ENCODE measurements at regions not wholly inside any gene's neighbourhood (a gene's known extent, or its start where the extent isn't known, plus 50 kb on each side); places are given as distances from the start of the nearest gene placed in this dataset.
"Not testable (repeated sequence)": the region's sequence is repeated elsewhere in the genome, so short reads cannot be mapped to it uniquely, and the experiment has no call there.

DNA sequence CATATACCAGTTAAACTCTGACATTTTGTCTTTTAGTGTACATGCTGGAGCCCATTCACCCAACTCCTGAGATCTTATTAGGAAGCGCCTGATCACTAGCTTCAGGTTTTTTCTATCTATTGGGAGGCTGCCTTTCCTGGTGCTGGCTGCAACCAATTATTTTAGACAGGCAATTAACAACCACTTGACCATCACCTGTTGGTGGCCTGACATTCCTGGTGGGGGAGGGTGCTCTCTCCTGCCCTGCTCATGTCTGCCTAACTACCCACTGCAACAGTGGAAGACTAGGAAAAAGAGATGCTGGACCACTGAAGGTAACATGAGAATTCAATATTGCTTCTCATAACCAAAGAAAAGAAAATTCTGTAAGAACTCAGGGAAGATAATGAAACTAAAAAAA, 190.3 kb upstream of the GRM3 start:
- intact Hi-C loops (cut with DNase I): no loop called here
- Histone ChIP-seq H3K36me3 (no peaks in the 10 kb centered on the region), H3K27ac (no peak overlapping the region), H3K4me3 (no peak overlapping the region), H3K9me3 (no peaks in the 10 kb centered on the region), H3K4me1 (no peaks in the 10 kb centered on the region), H3K27me3 (no peaks in the 10 kb centered on the region)
- WGBS, 2 donors: 94 to 95% methylated on average over 1 of the region's 1 CpG
- ATAC-seq (no peak), DNase-seq (no peak)
- TF ChIP-seq, protein P1, sequence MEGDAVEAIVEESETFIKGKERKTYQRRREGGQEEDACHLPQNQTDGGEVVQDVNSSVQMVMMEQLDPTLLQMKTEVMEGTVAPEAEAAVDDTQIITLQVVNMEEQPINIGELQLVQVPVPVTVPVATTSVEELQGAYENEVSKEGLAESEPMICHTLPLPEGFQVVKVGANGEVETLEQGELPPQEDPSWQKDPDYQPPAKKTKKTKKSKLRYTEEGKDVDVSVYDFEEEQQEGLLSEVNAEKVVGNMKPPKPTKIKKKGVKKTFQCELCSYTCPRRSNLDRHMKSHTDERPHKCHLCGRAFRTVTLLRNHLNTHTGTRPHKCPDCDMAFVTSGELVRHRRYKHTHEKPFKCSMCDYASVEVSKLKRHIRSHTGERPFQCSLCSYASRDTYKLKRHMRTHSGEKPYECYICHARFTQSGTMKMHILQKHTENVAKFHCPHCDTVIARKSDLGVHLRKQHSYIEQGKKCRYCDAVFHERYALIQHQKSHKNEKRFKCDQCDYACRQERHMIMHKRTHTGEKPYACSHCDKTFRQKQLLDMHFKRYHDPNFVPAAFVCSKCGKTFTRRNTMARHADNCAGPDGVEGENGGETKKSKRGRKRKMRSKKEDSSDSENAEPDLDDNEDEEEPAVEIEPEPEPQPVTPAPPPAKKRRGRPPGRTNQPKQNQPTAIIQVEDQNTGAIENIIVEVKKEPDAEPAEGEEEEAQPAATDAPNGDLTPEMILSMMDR (IDR thresholded peaks at IDR 0.05): no peak

DNA sequence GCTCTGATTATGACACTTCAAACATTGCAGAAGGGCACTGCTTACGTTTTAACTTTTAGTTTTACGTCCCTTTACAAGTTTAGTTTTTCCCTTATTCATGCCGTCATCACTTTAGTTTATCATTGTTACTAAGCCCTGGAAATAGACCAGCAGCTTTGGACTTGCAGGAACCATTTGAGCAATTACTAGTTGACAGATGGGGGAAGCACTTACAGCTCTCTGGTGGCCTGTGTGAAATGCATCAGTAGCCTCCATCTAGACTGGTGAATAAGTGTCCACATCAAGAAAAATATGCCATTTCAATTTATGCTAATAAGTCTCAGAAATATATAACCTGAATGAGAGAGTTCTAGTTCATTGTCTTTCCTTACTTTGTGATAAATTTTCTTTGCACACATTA, 194.9 kb upstream of the GRM3 start:
- no peaks in the 10 kb centered on the region for H3K4me1 ChIP-seq
- 27 to 43% methylated on average over 3 of the region's 3 CpGs for WGBS, 2 donors
- no peak overlapping the region for H3K27ac ChIP-seq
- intact Hi-C loops (cut with DNase I): no loop called here
- no peaks in the 10 kb centered on the region for H3K36me3 ChIP-seq
- no peak for ATAC-seq
- H3K27me3 ChIP-seq: no peaks in the 10 kb centered on the region
- no peak for DNase-seq
- H3K4me3 ChIP-seq: no peak overlapping the region
- TF ChIP-seq, protein P1 (IDR thresholded peaks at IDR 0.05): no peak
- H3K9me3 ChIP-seq: no peaks in the 10 kb centered on the region

DNA sequence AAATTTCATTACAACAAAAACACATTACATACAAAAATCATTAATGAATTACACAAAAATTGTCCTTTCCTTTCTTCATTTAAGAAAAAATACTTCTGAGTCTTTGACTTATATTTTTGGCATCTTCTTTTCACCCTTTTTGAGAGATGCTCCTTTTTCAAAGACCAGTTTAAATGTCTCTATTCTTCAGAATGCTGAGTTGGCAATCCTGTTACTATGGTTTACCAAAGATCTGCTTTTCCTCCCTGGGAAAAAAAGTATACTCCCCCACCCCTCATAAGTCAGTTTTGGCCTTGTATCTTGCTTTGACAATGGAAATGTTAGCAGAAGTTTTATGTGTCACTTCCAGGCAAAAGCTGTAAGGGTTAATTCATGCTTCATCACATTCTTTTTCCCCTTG, 198.4 kb upstream of the GRM3 start:
- H3K9me3 ChIP-seq: no peaks in the 10 kb centered on the region
- TF ChIP-seq, protein P1 (IDR thresholded peaks at IDR 0.05): no peak
- H3K4me1 ChIP-seq: no peaks in the 10 kb centered on the region
- H3K27ac ChIP-seq: no peak overlapping the region
- no peaks in the 10 kb centered on the region for H3K27me3 ChIP-seq
- no peaks in the 10 kb centered on the region for H3K36me3 ChIP-seq
- intact Hi-C loops (cut with DNase I): no loop called here
- no peak overlapping the region for H3K4me3 ChIP-seq
- ATAC-seq (no peak), DNase-seq (no peak)

DNA sequence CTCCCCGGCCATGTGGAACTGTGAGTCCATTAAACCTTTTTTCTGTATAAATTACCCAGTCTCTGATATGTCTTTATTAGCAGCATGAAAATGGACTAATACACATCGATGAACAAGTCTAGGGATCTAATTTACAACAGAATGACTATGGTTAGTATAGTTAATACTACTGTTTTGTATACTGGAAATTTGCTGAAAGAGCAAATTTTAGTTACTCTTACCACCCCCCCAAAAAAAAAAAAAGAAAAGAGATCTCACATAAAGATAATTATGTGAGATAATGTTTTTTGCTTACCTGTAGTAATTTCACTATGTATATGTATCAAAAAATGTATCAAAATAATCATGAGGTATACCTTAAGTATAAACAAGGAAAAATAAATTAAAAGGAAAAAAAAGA, 199.5 kb upstream of the GRM3 start:
- H3K4me3 ChIP-seq: no peak overlapping the region
- no peaks in the 10 kb centered on the region for H3K36me3 ChIP-seq
- 85% methylated on average over 2 of the region's 2 CpGs for WGBS, 2 donors
- intact Hi-C loops (cut with DNase I): no loop called here
- DNase-seq (no peak), ATAC-seq (no peak)
- H3K9me3 ChIP-seq: no peaks in the 10 kb centered on the region
- TF ChIP-seq, protein P1 (IDR thresholded peaks at IDR 0.05): no peak
- no peaks in the 10 kb centered on the region for H3K4me1 ChIP-seq
- no peak overlapping the region for H3K27ac ChIP-seq
- H3K27me3 ChIP-seq: no peaks in the 10 kb centered on the region

DNA sequence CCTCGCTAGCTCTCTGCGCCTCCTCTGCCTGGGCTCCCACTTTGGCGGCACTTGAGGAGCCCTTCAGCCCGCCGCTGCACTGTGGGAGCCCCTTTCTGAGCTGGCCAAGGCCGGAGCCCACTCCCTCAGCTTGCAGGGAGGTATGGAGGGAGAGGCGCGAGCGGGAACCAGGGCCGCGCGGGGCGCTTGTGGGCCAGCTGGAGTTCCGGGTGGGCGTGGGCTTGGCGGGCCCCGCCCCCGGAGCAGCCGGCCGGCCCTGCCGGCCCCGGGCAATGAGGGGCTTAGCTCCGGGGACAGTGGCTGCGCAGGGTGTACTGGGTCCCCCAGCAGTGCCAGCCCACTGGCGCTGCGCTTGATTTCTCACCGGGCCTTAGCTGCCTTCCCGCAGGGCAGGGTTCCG, 203.3 kb upstream of the GRM3 start:
- WGBS, 2 donors: 92 to 93% methylated on average over 24 to 29 of the region's 29 CpGs
- H3K36me3 ChIP-seq; intact Hi-C loops (cut with DNase I); H3K4me3 ChIP-seq; H3K27me3 ChIP-seq; H3K9me3 ChIP-seq; H3K4me1 ChIP-seq; H3K27ac ChIP-seq; ATAC-seq: not testable (repeated sequence)
- peak in 1 of 2 donors; percentile 3 for DNase-seq
